AG08396 (cell line): ENCODE measurements at regions not wholly inside any gene's neighbourhood (a gene's known extent, or its start where the extent isn't known, plus 50 kb on each side); places are given as distances from the start of the nearest gene placed in this dataset.

Experiments
- DNase-seq: peaks from one replicate; pipeline ENCODE4 v3.0.0; 2012; ENCODE audit warnings: low spot score, mixed read lengths

DNA sequence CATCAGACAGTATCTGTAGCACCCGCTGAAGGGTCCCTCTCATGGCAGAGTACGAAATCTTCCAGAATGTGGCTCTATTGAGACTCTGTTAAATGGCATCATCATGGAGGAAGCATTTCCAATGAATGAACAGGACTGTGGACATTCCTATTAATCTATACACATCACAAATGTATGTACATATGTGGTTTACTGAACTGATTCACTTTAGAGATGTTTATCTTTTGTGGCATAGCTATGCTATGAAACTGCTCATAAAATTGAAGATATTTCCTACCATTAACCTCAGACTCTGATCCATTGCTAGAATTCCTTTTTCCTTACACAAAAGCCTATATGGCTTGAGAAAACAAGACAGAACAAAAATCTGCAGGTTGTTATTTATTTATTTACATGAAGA lies 259.6 kb upstream of the RRP15 start:
- no peak for DNase-seq

DNA sequence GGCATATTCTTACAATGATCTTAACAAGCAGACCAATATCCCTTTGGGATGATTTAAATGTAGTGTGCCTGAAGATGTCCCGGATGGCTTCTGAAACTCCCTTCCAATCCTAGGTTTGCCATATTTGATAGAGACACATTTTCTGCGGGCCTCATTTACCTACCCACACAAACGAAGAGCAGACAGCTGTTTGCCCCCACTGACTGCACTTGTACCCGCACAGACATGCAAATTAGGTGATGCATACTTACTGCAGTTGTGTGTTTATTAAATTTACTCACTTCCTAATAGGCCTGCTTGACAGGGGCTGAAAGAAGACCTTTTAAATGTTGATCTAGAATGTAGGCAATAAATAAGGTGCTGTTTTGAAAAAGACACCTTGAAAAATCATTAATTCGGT lies 257.9 kb upstream of the RRP15 start:
- no peak for DNase-seq

DNA sequence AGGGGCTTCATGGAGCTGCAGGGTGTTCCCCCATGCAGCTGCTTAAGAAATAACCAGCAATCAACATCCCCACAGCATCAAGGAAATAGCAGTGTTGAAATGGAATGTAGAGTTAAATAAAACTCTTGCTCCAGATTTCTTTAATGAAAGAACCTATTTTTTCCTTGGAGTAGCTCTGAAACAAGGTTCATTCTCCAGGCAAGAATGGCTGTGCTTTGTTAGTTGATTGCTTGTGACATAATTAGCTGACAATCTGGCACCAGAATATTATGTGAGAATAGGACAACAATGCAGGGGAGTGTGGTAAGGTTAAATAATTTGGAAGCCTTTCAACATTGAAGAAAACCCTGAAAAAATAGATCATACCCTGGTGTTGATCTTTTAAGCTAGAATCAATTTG lies 254.2 kb upstream of the RRP15 start:
- no peak for DNase-seq

DNA sequence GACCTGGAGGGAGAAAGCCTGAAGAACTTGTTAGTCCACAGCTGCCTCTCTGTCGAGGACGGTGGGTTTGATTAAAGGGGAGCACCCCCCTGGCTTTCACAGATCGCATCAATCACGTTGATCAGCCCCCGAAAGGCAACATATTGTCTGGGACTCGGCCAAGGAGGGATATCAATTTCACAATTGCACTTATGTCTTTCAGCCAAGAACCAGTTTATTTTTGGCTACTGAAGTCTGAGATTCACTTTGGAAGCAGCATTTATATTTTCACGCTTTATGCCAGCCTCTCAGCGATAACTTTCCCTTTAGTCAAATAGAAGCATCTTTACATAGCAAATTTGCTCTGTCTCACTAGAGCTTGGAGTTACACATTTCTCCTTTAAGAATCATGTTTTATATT lies 253.2 kb upstream of the RRP15 start:
- no peak for DNase-seq

DNA sequence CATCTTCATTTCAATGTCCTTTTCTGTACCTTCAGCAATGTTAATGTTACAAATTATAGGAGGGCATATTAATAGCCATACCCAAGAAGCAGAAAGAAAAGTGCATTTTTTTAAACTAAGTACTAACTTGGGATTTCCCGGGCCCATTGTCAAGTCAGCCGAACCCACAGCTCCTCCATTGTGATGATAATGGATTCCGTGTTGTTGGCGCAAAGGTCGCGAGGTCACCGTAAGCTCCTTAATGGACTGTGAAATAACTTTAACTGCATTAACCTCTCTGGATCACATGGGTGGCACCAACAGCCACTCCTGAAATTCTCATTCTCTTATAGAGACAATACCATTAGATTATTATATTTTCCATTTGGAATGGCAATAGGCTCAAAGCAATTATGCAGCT lies 250.6 kb upstream of the RRP15 start:
- DNase-seq, result no peak

DNA sequence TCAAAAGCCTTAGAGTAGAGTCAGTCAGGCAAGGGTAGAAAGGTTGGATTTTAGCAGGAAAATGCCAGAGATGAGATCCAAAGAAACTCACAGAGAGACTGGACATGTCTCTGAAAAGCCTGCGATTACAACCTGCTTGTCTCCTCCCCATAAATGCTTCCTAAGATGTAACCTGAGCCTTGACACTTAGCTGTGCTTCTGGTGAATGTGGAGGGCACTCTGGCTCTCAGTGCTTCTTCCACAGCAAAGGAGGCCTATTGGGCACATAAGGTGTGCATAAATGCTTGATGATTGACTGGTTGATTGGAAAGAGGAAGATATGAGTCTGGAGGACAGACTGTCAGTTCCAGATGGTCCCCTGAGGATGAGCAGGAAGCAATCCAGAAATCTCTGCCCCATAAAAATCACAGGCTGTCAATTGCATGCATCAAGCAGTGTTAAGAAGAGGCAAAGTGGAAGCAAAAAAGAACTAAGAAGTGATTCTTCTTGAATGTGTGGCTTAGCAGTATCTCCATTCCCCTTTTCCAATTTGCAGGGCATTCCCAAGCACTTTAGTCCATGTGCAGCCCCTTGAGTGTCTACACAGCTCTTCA lies 236.2 kb upstream of the RRP15 start:
- DNase-seq, result no peak

DNA sequence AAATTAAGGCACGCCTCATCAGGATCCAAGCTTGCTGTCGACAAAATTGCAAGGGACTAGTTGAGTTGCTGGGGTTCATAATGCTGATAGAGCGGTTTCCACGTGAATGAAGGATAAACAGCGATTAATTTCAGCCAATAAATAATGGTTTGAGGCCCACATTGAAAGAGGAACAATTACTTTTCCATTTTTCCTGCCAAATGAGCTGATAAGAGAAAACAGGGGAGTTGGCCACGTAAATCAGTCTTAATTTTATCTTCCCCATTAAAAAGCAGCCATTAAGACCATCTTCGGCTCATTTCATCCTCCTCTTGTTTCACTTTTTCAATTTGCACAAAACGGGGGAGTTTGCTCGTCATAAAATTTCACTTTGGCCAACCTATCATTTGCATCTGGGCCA lies 235.5 kb upstream of the RRP15 start:
- no peak for DNase-seq

DNA sequence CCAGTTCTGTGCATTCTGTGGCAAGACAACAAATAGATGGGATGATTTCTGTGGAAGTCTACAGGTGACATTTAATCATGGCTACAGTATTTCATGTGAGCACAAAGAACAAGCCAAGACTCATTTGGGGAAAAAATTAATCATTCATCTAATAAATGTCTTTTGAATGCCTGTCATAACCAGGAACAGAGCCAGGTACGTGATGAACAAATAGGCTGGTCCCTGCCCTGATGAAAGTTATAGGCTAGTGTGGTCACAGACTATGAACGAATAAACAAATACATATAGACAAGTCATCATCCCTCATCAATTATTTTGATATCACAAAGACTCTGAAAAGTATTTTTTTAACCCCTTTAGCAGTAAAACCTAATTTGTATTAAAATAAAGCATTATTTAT lies 226.4 kb upstream of the RRP15 start:
- DNase-seq, result no peak

DNA sequence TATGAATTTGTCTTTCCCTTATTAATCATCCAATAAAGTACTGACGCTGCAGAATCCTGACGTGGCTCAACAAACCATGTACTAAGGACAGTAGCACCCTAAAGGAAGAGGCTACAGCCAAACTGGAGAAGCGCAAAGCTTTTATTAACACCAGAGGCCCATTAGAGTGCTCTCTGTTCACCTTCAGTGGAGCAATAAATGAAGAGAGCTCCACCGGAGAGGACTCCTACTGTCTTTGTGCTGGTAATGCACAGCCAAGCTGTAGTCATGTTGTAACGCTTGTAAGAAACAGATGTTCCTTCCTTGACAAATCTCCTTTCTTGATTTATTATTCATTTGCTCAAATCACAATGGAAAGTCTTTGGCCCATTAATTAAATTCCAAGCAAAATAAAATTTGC lies 220.7 kb upstream of the RRP15 start:
- DNase-seq, result no peak

DNA sequence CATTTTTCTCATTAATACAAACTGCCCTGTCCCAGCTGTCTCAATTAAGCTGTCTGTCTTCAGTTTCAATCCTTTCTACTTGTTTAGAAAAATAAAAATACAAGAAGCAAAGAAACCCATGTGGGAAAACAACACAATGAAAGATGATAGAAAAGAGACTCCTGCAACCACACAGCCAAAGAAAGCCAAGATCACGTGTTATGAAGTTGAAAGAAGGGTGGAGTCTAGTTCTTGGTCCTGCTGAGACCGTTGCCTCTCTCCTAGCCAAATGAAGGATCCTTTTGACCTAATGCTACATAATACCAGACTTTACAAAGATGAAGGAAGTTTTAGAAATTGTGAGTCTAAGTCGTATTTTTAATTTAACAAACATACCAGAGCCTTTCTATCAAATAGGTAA lies 218.8 kb upstream of the RRP15 start:
- DNase-seq, result no peak

DNA sequence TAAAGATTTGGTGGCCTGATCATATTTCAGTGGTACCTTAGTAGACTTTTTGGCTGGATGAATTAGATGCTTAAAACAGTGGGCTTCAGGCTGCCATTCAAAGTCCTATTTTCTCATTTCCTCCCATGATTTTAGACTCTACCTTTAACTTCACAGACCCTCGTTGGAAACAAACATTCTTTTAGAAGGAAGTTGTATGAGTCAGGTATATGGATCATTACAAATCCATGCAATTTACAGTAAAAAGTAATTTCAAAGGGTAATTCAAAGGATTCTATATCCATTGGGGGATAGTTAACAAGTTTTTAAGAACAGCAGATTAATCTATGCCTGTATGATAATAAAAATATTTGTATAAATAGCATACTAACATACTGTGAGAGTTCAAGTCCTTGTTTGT lies 216.9 kb upstream of the RRP15 start:
- DNase-seq, result no peak

DNA sequence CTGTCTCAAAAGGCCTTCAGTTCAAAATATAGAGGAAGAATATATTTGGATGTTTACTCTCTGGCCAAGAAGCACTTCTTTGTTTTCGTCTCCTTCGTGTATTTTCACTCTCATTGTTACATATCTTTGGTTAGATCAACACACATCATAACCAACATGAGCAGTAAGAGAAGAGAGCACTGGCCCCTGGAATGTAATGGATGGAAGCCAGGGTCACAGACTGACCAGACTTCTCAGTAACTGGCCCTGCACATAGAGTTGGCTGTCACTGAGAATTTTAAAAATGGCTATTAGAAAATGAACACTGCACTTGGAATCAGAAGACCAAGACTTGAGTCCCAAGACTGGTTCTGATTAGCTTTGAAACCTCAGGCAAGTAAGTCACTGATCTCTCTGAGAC lies 215.9 kb upstream of the RRP15 start:
- DNase-seq, result no peak

DNA sequence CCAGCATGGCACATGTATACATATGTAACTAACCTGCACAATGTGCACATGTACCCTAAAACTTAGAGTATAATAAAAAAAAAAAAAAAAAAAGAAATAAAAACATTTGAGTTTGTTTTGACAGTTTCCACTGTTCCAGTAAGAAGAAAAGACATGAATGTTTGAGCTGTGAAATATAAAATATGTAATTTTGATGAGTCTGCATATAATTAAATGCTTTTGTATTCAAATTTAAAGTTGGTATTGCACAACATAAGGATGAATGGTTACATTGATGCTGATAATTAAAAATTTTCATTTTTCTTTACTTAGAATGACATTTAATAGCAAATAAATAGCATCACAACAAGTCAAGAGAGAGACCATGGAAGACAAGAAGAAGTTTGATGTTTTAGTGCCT lies 212.0 kb upstream of the RRP15 start:
- no peak for DNase-seq

DNA sequence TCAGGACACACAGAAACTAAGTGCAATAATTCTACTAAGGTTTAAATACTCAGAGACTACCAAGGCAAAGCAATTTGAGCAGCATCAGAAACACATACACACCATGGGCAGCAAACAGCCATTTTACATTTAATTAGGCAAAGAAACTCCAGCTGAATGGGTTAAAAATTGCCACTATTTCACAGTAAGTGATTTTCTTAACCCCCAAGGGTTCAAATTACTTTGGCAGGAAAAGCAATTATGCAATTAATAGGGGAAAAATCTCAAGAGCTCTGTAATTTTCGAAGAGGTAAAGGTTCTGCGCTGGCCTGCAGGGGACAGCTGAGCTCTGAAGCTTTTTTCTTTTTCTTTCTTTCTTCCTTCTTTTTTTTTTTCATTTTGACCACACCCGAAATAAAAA lies 206.2 kb upstream of the RRP15 start:
- no peak for DNase-seq

DNA sequence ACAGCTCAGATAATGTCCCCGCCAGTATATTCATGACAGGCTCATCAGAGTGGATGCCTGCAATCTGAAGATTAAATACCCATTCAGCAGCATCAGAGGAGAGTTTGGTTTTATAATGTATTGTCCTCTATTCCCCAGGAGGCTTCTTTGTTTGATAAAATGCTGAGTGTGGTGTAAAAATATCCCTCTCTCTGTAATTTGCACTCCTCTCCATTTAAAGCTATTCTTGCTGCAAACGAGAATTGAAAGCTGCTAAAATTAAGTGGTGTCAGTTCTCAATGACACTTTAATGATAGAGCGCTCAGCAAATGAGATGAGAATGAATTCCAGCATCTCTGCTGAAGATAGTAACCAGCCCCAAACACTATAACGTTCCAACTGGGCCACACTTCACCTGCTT lies 205.7 kb upstream of the RRP15 start:
- DNase-seq, result no peak

DNA sequence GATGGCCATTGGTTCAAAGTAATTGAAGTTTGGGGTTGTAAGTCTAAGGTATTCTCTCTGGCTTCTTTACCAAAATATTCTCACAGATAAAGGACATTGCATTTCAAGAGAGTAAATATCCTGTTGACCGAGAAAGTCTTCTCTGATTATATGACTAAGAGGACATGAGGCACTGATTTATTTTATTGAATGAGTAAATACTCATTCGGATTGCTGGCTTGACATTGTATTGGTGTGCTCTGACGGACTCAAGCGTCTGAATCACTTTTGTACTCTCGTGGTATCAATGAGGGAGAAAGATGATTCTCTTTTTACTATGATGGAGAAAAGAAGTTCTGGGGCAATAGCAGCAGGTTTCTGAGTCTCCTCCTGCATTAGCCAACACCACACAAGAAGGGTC lies 205.3 kb upstream of the RRP15 start:
- no peak for DNase-seq

DNA sequence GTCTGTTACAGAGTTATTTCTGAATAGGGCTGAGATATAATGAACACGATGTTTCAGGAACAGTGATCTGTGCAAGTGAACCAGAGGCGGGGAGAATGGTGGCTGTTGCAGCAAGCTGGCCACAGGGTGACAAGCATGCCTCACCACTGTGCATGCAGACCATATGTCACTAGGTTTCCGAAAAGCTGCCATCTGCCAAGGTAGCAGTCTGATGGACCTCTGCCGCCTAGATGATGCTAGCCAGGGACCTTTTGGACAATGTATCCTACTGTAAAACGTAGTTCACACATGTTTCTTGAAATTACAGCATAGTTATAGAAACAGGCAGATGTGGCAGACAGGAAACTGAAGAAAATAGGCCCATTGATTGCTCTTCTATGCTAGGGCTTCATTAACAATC lies 204.2 kb upstream of the RRP15 start:
- no peak for DNase-seq

DNA sequence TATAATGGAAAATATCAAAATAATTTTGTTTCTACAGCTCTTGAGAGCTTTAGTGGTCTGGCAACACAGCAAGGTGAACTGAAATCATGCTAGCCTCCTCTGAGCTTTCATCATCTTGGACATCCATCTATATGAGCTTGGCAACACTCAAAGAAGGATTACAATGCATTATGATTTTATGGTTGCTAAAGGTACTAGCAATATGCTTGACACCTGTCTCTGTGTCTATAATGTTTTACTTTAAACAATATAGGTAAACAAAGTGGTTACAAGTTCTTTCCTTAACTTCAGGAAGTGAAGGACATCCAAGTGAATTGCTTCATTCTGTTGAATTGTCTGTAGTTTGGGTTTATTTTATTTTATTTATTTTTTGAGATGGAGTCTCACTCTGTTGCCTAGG lies 203.7 kb upstream of the RRP15 start:
- no peak for DNase-seq

DNA sequence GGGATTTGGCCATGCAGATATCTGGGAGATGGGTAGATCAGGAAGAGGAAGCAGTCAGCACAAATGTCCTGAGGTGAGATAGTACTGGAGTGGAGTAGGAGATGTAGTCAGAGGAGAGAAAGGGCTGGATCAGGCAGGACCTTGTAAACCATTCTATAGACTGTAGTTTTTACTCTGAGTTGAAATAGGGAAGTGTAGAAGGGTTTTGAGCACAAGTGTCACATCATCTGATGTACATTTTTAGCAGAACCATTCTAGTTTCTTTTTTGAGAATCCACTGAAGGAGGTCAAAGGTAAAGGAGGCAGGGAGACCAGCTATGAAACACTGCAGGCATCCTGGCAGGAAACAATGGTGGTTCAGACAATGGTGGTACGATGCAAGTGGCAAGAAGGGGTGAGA lies 194.6 kb upstream of the RRP15 start:
- DNase-seq, result no peak

DNA sequence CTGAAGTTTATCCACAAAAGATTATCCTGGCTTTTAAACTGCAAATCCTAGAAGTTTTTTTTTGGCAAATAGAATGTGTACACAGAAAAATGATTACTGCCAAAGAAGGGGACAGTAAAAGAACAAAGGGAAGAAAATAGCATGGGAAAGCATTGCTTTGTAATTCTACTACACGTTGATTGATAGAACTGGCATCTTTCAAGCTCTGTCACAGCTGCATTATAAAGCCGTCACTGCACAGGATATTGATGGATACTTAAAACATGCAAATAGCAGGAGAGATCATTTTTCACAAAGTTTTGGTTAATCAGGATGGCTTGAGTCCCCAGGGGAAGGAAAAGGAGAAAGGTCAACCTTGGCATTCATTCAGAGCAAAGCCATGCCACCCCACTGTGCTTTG lies 183.7 kb upstream of the RRP15 start:
- DNase-seq, result no peak

DNA sequence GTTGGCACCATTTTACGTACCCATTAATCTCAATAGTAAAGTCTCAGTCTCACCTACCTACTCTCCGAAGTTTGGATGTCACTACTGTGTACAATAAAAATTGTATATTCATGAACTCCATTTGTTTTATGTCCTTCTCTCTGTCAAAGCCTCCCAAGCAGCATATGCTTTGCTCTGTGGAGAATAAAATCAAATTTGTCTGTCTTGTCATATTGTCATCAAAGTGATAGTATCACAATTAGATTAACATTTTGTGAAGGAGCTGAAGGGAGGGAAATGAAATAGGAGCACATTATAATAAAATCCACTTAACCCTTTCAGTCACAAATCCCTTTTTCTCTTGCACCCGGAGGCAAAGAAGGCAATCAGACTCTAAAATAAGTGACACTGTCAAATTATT lies 177.1 kb upstream of the RRP15 start:
- no peak for DNase-seq

DNA sequence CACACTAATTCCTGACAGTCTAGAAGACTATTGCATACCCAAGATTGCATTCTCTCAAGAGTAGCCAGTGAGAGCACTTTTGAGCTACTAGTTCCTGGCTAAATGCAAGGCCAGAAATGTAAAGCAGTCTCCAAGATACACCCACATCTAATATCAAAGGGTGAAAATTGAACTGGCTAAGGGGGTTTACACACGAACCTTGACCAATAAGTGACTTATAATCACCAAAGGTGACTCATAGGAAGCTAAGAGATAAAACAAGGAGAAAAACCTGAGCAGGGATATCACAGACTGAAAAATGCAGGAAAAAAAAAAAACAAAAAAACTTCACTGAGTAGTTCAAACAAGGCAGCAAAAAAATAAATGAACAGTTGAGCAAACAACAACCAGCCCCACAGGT lies 172.2 kb upstream of the RRP15 start:
- DNase-seq, result no peak

DNA sequence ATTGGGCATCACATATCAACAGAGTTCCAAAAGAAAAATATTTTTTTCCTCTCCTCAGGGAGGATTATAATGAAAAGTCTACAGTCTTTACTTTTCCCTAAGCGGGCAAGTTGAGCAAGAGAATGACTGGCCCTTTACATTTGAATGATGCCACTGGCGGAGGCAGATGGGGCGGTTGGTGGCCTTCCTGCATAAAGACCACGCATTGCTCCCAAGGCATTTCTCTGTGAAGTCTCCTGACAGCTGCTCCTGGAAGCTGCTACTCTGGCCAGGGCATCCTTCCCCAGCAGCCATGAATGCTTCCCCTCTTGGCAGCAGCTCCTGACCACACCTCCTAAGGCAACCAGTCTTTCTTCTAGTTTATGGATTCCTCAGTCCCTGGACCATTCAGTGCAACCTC lies 161.1 kb upstream of the RRP15 start:
- DNase-seq, result no peak

DNA sequence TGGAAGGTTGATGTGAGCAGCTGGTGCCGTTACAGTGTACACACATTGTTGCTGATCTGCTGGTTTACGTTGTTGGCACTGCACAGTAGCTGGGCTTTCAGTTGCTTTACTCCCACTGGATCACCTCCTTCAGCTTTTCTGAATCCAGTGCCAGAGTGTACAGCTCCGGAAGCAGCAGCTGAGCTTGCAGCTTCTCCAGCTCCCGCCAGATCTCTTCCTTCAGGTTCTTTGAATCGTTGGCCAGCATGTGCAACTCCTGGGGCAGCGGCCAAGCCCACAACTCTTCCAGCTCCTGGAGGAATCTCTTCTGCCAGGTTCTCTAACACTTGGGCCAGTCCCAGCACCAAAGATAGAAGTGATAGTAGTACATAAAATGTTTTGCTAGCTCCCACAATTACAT lies 149.7 kb upstream of the RRP15 start:
- no peak for DNase-seq

DNA sequence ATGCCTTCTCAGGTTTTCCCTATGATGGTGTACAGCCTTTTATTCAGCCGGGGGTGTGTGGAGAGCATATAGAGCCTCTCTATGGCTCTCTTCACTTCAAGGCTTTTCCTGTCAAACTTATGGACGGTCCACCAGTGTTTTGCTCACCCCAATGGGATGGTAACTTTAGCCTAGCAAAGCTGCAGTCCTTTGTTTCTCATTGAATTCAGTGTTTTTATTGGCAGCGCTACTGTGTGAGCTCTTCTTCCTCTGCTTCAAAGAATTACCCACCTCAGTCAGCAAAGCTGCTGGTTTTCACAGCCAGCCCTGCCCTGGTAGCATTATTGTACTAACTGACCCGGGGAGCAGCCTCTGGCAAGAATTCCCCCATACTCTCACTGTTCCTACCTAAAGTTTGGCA lies 145.3 kb upstream of the RRP15 start:
- no peak for DNase-seq
